H1 (cell line): ENCODE measurements at regions not wholly inside any gene's neighbourhood (a gene's known extent, or its start where the extent isn't known, plus 50 kb on each side); places are given as distances from the start of the nearest gene placed in this dataset.

Source experiments
- CHD7 ChIP-seq: fragments of 300-600 bp; sonication (generic); IDR thresholded peaks from 2 replicates; pipeline ENCODE4 v1.7.1; 2012; ENCODE audit warnings: low read length, moderate library complexity, mild to moderate bottlenecking, inconsistent platforms; ENCODE audit not compliant: insufficient replicate concordance
- TF ChIP-seq, protein P1 (sequence below): IDR thresholded peaks from 2 replicates; pipeline ENCODE4 v1.6.1; 2012; ENCODE audit warnings: inconsistent platforms

DNA sequence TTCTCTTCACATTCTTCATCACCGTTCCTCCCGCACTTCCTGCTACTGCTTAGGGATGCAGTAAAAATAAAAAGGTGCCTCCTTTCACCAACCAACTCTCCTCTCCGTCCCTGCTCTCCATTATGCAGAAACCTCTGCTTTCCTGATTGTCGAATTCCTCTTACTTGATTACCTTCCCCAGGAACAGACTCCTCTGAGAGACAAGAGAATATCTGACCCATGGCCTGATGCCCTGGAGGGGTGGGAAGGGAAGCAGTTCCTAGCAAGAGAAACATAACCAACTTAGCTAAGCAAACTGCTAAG, 80.9 kb downstream of the TRIM29 start (continued):
- no peak for TF ChIP-seq CHD7
- TF ChIP-seq, protein P1, sequence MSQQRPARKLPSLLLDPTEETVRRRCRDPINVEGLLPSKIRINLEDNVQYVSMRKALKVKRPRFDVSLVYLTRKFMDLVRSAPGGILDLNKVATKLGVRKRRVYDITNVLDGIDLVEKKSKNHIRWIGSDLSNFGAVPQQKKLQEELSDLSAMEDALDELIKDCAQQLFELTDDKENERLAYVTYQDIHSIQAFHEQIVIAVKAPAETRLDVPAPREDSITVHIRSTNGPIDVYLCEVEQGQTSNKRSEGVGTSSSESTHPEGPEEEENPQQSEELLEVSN = no peak
